SH-SY5Y (cell line): ENCODE measurements at regions not wholly inside any gene's neighbourhood (a gene's known extent, or its start where the extent isn't known, plus 50 kb on each side); places are given as distances from the start of the nearest gene placed in this dataset.

Source experiments
- GATA2 ChIP-seq: IDR thresholded peaks from 2 replicates; pipeline ENCODE4 v1.6.1; 2011; ENCODE audit warnings: mild to moderate bottlenecking, low read depth, low read length
- GATA3 ChIP-seq: IDR thresholded peaks from 2 replicates; pipeline ENCODE4 v1.6.1; 2011; ENCODE audit warnings: low read depth, mild to moderate bottlenecking, low read length, moderate library complexity

DNA sequence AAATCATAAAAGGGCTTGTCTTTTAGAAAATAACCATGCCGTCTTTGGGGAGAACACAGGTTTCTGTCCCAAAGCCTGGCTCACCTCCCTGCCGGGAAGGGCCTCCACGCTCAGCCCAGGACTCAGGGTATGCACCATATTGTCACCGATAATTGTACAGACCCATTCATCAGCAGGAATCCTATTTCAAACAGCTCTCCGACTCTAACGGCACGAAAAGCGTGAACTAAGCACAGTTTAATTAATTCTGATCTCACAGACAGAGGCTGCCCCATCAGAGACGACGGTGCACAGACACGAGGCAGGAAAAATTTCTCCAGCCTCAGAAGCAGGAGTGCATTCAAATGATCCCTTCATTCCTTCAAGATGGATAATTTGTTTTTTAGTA, 276.2 kb downstream of the MYCN start:
- no peak for TF ChIP-seq GATA2
- TF ChIP-seq GATA3 = no peak
